Muscle layer of duodenum (tissue), 2 donors: ENCODE measurements at regions not wholly inside any gene's neighbourhood (a gene's known extent, or its start where the extent isn't known, plus 50 kb on each side); places are given as distances from the start of the nearest gene placed in this dataset.

Source experiments
- H3K27ac ChIP-seq: one replicate; pipeline ENCODE4 v1.7.0; 2013; ENCODE audit warnings: mild to moderate bottlenecking, low read length
- H3K27me3 ChIP-seq: one replicate; pipeline ENCODE4 v1.7.0; 2013; ENCODE audit warnings: low read depth, mild to moderate bottlenecking, control low read depth, low read length
- H3K36me3 ChIP-seq, 2 donors: one replicate each; pipeline ENCODE4 v1.7.0; 2013; ENCODE audit warnings: low read length in 2 of 2, control low read depth in 1 of 2, mild to moderate bottlenecking in 1 of 2; ENCODE audit not compliant: insufficient read depth in 2 of 2, control insufficient read depth in 1 of 2
- H3K4me1 ChIP-seq, 2 donors: one replicate each; pipeline ENCODE4 v1.7.0; 2013; ENCODE audit warnings: low read length in 2 of 2, mild to moderate bottlenecking in 2 of 2, control low read depth in 1 of 2, moderate library complexity in 1 of 2; ENCODE audit not compliant: insufficient read depth in 2 of 2, control insufficient read depth in 1 of 2
- H3K4me3 ChIP-seq, 2 donors: one replicate each; pipeline ENCODE4 v1.7.0; 2013; ENCODE audit warnings: low read length in 2 of 2, low read depth in 1 of 2, mild to moderate bottlenecking in 1 of 2
- H3K9me3 ChIP-seq, 2 donors: one replicate each; pipeline ENCODE4 v1.7.0; 2013; ENCODE audit warnings: low read length in 2 of 2, control low read depth in 1 of 2, mild to moderate bottlenecking in 1 of 2; ENCODE audit not compliant: control insufficient read depth in 1 of 2
- donor health status: healthy.

- Histone ChIP-seq H3K4me1 (no peaks in the 10 kb centered on the region), H3K36me3 (no peaks in the 10 kb centered on the region), H3K9me3 (no peaks in the 10 kb centered on the region), H3K4me3 (no peak overlapping the region), H3K27ac (no peak overlapping the region), H3K27me3 (no peaks in the 10 kb centered on the region)
Measured at GRCh38 chr2:19675856-19676460, 225.8 kb downstream of the TTC32 start.

DNA sequence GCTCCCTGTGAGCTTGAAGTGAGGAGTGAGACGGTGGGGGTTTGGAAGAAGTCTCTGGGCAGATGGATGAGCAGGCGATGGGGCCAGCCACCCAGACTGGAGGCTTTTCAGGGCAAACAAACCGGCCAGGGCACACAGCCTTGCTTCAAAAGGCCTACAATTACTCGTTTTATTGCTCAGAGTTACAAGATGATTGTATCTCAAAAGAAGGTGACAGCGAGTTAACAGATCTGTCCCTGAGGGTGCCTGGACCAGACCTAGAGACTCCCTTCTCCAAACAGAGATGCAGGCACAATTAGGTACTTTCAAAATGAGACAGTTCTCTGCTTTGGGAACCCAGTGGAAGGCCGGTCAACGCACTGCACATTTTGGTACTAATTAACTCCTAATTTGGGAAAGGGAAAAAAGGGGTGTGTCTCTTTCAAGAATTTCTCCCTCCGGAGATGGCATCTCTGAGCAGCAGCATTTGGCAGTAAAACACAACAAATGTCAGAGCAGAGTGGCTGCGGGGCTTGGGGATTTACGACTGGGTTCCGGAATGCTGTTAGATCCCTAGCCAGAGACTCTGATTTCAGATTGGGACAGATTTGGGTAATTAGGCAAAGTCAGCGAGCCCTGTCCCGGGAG, 226.7 kb downstream of the TTC32 start:
- Histone ChIP-seq H3K27ac (no peak overlapping the region), H3K27me3 (no peaks in the 10 kb centered on the region), H3K9me3 (no peaks in the 10 kb centered on the region), H3K36me3 (no peaks in the 10 kb centered on the region), H3K4me1 (no peaks in the 10 kb centered on the region), H3K4me3 (no peak overlapping the region)

GRCh38 chr2:19674051-19675002, 227.5 kb downstream of the TTC32 start:
- no peaks in the 10 kb centered on the region for H3K4me1 ChIP-seq
- no peaks in the 10 kb centered on the region for H3K9me3 ChIP-seq
- H3K27me3 ChIP-seq: no peaks in the 10 kb centered on the region
- H3K36me3 ChIP-seq: no peaks in the 10 kb centered on the region
- H3K27ac ChIP-seq: no peak overlapping the region
- H3K4me3 ChIP-seq: no peak overlapping the region

DNA sequence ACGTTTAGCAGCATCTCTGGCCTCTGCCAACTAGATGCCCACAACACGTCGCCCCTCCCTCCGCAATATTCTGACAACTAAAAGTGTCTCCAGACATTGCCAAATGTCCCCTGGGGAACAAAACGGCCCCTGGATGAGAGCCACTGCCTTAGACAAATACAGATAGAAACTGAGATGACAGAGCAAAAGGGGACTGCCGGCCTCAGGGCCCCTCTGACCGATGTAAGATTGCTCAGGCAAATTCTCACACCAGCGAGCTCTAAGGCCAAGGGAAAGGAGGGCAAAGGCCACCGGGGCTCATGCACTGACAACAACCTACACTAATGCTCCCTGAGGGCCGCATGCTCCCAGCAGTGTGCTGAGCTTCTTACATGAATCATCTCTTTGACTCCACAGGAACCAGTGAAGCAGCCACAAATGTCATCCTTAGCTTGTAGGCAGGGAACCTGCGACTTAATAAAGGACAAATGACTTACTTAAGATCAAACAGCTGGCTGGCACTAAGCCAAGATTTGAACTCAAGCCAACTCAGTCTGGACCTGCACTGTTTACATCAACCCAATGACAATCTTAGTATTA, 228.5 kb downstream of the TTC32 start:
- no peaks in the 10 kb centered on the region for H3K27me3 ChIP-seq

GRCh38 chr2:19671916-19672315, 229.9 kb downstream of the TTC32 start:
- Histone ChIP-seq H3K27ac (no peak overlapping the region), H3K27me3 (no peaks in the 10 kb centered on the region), H3K9me3 (no peaks in the 10 kb centered on the region), H3K4me3 (no peak overlapping the region), H3K4me1 (no peaks in the 10 kb centered on the region), H3K36me3 (no peaks in the 10 kb centered on the region)

More for the DNA sequence above, 228.5 kb downstream of the TTC32 start:
- H3K9me3 ChIP-seq: no peaks in the 10 kb centered on the region
- no peaks in the 10 kb centered on the region for H3K4me1 ChIP-seq
- no peak overlapping the region for H3K4me3 ChIP-seq
- H3K27ac ChIP-seq: no peak overlapping the region
- H3K36me3 ChIP-seq: no peaks in the 10 kb centered on the region

- H3K4me3 ChIP-seq: no peak overlapping the region
Measured at GRCh38 chr2:19671311-19671710, 230.5 kb downstream of the TTC32 start.

GRCh38 chr2:19670303-19670702, 231.5 kb downstream of the TTC32 start:
- Histone ChIP-seq H3K4me3 (no peak overlapping the region), H3K27me3 (no peaks in the 10 kb centered on the region), H3K9me3 (no peaks in the 10 kb centered on the region), H3K4me1 (no peaks in the 10 kb centered on the region), H3K36me3 (no peaks in the 10 kb centered on the region), H3K27ac (no peak overlapping the region)

More at GRCh38 chr2:19671311-19671710, 230.5 kb downstream of the TTC32 start:
- no peaks in the 10 kb centered on the region for H3K9me3 ChIP-seq
- no peaks in the 10 kb centered on the region for H3K4me1 ChIP-seq
- H3K36me3 ChIP-seq: no peaks in the 10 kb centered on the region
- no peaks in the 10 kb centered on the region for H3K27me3 ChIP-seq
- no peak overlapping the region for H3K27ac ChIP-seq

GRCh38 chr2:19669559-19669958, 232.2 kb downstream of the TTC32 start:
- Histone ChIP-seq H3K27ac (no peak overlapping the region), H3K4me3 (no peak overlapping the region), H3K4me1 (no peaks in the 10 kb centered on the region), H3K27me3 (no peaks in the 10 kb centered on the region), H3K36me3 (no peaks in the 10 kb centered on the region), H3K9me3 (no peaks in the 10 kb centered on the region)

DNA sequence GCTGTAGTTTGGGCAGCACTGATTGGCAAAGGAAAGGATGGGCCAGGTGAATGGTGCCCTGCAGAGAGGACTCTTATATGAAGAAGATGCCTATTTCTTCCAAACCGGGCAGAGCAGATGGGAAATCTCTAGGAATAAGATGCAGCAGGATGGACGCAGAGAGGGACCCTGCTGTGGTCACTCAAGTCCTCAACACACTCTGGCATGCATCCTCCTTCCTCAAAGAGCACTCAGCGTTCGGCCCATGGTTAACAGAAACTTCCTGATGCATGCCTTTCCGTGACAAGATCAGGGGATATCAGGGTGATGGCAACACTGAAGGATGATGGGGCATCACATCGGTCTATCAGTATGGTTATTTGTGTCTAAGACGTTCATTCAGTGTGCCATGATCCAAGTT, 232.7 kb downstream of the TTC32 start:
- Histone ChIP-seq H3K4me3 (no peak overlapping the region), H3K27ac (no peak overlapping the region), H3K4me1 (no peaks in the 10 kb centered on the region), H3K36me3 (no peaks in the 10 kb centered on the region), H3K9me3 (no peaks in the 10 kb centered on the region), H3K27me3 (no peaks in the 10 kb centered on the region)

GRCh38 chr2:19667536-19667949, 234.2 kb downstream of the TTC32 start:
- H3K27ac ChIP-seq: no peak overlapping the region
- no peaks in the 10 kb centered on the region for H3K4me1 ChIP-seq

GRCh38 chr2:19667085-19667484, 234.7 kb downstream of the TTC32 start:
- Histone ChIP-seq H3K4me1 (no peaks in the 10 kb centered on the region), H3K27me3 (no peaks in the 10 kb centered on the region), H3K4me3 (no peak overlapping the region), H3K36me3 (no peaks in the 10 kb centered on the region), H3K9me3 (no peaks in the 10 kb centered on the region), H3K27ac (no peak overlapping the region)

More at GRCh38 chr2:19667536-19667949, 234.2 kb downstream of the TTC32 start:
- no peaks in the 10 kb centered on the region for H3K36me3 ChIP-seq
- H3K27me3 ChIP-seq: no peaks in the 10 kb centered on the region
- H3K9me3 ChIP-seq: no peaks in the 10 kb centered on the region
- H3K4me3 ChIP-seq: no peak overlapping the region
